Breast epithelium (tissue), 3 donors: ENCODE measurements at regions not wholly inside any gene's neighbourhood (a gene's known extent, or its start where the extent isn't known, plus 50 kb on each side); places are given as distances from the start of the nearest gene placed in this dataset.
"Not testable (repeated sequence)": the region's sequence is repeated elsewhere in the genome, so short reads cannot be mapped to it uniquely, and the experiment has no call there.

Source experiments
- POLR2A ChIP-seq: fragments of 450-650 bp; IDR thresholded peaks from one replicate; pipeline ENCODE4 v1.6.1; 2016; ENCODE audit warnings: antibody characterized with exemption, mild to moderate bottlenecking, moderate library complexity
- POLR2AphosphoS5 ChIP-seq, 3 donors: sonication (generic); formaldehyde crosslinking; IDR thresholded peaks; one replicate each; pipeline ENCODE4 v1.6.1; 2017; ENCODE audit warnings: antibody characterized with exemption in 3 of 3
- TF ChIP-seq, protein P1 (sequence below), 3 donors: fragments of 450-650 bp; IDR thresholded peaks; one replicate each; pipeline ENCODE4 v1.5.1; 2016 to 2017; ENCODE audit warnings: antibody characterized with exemption in 3 of 3, mild to moderate bottlenecking in 3 of 3, moderate library complexity in 3 of 3

DNA sequence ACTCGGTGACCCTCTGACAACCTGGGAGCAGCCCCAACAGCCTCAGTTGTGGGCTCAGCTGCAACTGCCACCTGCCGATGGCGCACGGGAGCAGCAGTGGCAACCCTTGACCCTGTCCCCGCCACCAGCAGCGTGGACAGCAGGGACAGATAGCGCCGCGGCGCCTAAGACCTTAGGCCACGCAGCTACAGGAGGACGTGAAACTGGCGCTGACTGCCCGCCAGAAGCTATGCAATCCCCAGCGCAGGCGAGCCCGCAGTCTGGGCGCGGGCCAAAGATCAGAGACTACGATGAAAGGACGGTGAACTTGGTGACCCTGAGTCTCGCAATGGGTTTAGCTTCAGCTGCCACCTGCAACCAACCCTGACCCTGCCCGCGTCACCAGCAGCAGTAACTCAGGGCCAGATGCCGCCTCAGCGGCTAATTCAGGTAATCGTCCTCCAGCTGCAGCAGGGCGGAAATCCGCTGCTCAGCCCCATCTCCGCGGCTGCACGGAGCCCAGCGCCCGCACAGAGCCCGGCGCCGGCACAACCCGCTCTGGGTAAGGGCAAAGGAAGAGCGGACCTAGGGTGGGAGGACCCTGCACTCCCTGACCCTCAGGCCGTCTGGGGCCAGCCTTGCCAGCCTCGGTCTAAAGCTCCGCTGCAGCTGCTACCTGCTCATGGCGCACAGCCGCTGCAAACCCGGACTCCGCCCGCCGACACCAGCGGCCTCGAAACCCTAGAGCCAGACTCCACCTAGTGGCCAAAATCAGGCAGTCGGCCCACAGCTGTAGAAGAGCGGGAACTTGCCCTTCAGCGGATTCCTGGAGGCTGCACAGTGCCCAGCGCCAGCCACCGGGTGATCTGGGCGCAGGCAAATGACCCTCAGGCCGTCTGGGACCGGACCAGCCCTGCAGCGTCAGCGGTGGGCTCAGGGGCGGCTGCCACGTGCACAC lies 85.1 kb downstream of the POTEC start:
- TF ChIP-seq, protein P1, sequence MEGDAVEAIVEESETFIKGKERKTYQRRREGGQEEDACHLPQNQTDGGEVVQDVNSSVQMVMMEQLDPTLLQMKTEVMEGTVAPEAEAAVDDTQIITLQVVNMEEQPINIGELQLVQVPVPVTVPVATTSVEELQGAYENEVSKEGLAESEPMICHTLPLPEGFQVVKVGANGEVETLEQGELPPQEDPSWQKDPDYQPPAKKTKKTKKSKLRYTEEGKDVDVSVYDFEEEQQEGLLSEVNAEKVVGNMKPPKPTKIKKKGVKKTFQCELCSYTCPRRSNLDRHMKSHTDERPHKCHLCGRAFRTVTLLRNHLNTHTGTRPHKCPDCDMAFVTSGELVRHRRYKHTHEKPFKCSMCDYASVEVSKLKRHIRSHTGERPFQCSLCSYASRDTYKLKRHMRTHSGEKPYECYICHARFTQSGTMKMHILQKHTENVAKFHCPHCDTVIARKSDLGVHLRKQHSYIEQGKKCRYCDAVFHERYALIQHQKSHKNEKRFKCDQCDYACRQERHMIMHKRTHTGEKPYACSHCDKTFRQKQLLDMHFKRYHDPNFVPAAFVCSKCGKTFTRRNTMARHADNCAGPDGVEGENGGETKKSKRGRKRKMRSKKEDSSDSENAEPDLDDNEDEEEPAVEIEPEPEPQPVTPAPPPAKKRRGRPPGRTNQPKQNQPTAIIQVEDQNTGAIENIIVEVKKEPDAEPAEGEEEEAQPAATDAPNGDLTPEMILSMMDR (IDR thresholded peaks at IDR 0.05) = peak in 2 of 3 donors; percentile 24 to 35
- not testable (repeated sequence) for TF ChIP-seq POLR2AphosphoS5 (IDR thresholded peaks at IDR 0.05); POLR2A
